Neural cell (in vitro differentiated cells): ENCODE measurements at regions not wholly inside any gene's neighbourhood (a gene's known extent, or its start where the extent isn't known, plus 50 kb on each side); places are given as distances from the start of the nearest gene placed in this dataset.

Experiments
- CTCF ChIP-seq: fragments of 450-650 bp; IDR thresholded peaks from 2 replicates; pipeline ENCODE4 v1.5.1; 2014; ENCODE audit warnings: antibody characterized with exemption, mild to moderate bottlenecking, moderate library complexity; ENCODE audit not compliant: poor library complexity, severe bottlenecking
- EP300 ChIP-seq: fragments of 450-650 bp; conservative IDR thresholded peaks from 2 replicates; pipeline ENCODE4 v1.6.1; 2014; ENCODE audit warnings: antibody characterized with exemption, mild to moderate bottlenecking, moderate library complexity; ENCODE audit not compliant: poor library complexity, severe bottlenecking
- EZH2 ChIP-seq: fragments of 200-600, 300-800 bp; shearing (Covaris generic), sonication (generic); IDR thresholded peaks from 2 replicates; pipeline ENCODE4 v1.6.1; 2014; ENCODE audit warnings: antibody characterized with exemption, low read length, borderline replicate concordance, mild to moderate bottlenecking; ENCODE audit not compliant: insufficient read depth, poor library complexity, severe bottlenecking

- TF ChIP-seq EP300: no peak
- TF ChIP-seq CTCF: no peak
- no peak for TF ChIP-seq EZH2
Observed at GRCh38 chr2:195447323-195447975, 209.6 kb upstream of the SLC39A10 start.
